DOHH2 (cell line): ENCODE measurements at regions not wholly inside any gene's neighbourhood (a gene's known extent, or its start where the extent isn't known, plus 50 kb on each side); places are given as distances from the start of the nearest gene placed in this dataset.

Experiments used
- CTCF ChIP-seq: fragments of 200-600 bp; sonication (generic); IDR thresholded peaks from one replicate; pipeline ENCODE4 v1.5.1; 2014; ENCODE audit warnings: antibody characterized with exemption, mild to moderate bottlenecking, low read depth, low read length; ENCODE audit not compliant: poor library complexity, severe bottlenecking
- EZH2phosphoT487 ChIP-seq: fragments of 200-600 bp; sonication (generic); IDR thresholded peaks from 2 replicates; pipeline ENCODE4 v1.6.1; 2017; ENCODE audit warnings: borderline replicate concordance, mild to moderate bottlenecking, antibody characterized with exemption, low read length, moderate library complexity, mixed read lengths

- TF ChIP-seq EZH2phosphoT487 (no peak), CTCF (no peak)
Observed at GRCh38 chr20:52852714-52853113, 119.4 kb upstream of the TSHZ2 start.
